Mesenchymal stem cell (in vitro differentiated cells and primary cell): ENCODE measurements at regions not wholly inside any gene's neighbourhood (a gene's known extent, or its start where the extent isn't known, plus 50 kb on each side); places are given as distances from the start of the nearest gene placed in this dataset.
A peak's percentile ranks its signal among the peaks of the same experiment; 100 is the strongest.

ENCODE experiments used
- DNase-seq: peaks from one replicate; pipeline ENCODE4 v3.0.0-alpha.2; 2013
- H2AFZ ChIP-seq: one replicate; pipeline ENCODE4 v1.6.1; 2013; ENCODE audit warnings: low read depth, mild to moderate bottlenecking, control low read depth, inconsistent platforms, low read length, moderate library complexity
- H2AK5ac ChIP-seq: 2 replicates; pipeline ENCODE4 v1.6.1; 2013; ENCODE audit warnings: low read length, moderate library complexity, mild to moderate bottlenecking, inconsistent platforms; ENCODE audit not compliant: severe bottlenecking
- H2BK120ac ChIP-seq: one replicate; pipeline ENCODE4 v1.6.1; 2013; ENCODE audit warnings: low read depth, mild to moderate bottlenecking, inconsistent platforms, low read length, moderate library complexity
- H2BK12ac ChIP-seq, 2 experiments: one replicate each; pipeline ENCODE4 v1.6.1; 2013; ENCODE audit warnings: inconsistent platforms in 2 of 2, low read length in 2 of 2, mild to moderate bottlenecking in 2 of 2, moderate library complexity in 2 of 2, control low read depth in 1 of 2
- H2BK15ac ChIP-seq: one replicate; pipeline ENCODE4 v1.6.1; 2013; ENCODE audit warnings: mild to moderate bottlenecking, low read depth, inconsistent platforms; ENCODE audit not compliant: poor library complexity, severe bottlenecking
- H2BK5ac ChIP-seq: 2 replicates; pipeline ENCODE4 v1.6.1; 2013; ENCODE audit warnings: low read depth, mild to moderate bottlenecking, low read length, control low read depth, inconsistent platforms; ENCODE audit not compliant: poor library complexity, severe bottlenecking
- H3K14ac ChIP-seq, 2 experiments: one replicate each; pipeline ENCODE4 v1.6.1; 2013; ENCODE audit warnings: inconsistent platforms in 2 of 2, low read length in 2 of 2, control low read depth in 1 of 2, mild to moderate bottlenecking in 1 of 2, moderate library complexity in 1 of 2
- H3K18ac ChIP-seq, 2 experiments: one replicate each; pipeline ENCODE4 v1.6.1; 2013; ENCODE audit warnings: inconsistent platforms in 2 of 2, low read length in 2 of 2, control low read depth in 1 of 2, low read depth in 1 of 2, mild to moderate bottlenecking in 1 of 2
- H3K23ac ChIP-seq, 2 experiments: one replicate each; pipeline ENCODE4 v1.6.1; 2013; ENCODE audit warnings: inconsistent platforms in 2 of 2, low read length in 2 of 2, mild to moderate bottlenecking in 2 of 2, moderate library complexity in 2 of 2, control low read depth in 1 of 2
- H3K27ac ChIP-seq: 2 replicates; pipeline ENCODE4 v1.5.1; 2013; ENCODE audit warnings: mild to moderate bottlenecking, moderate library complexity, low read length, control low read depth, inconsistent platforms; ENCODE audit not compliant: poor library complexity, severe bottlenecking
- H3K27me3 ChIP-seq, 2 experiments: 2 replicates each; pipeline versions ENCODE4 v1.6.1 to v1.7.0; 2013; ENCODE audit warnings: low read length in 2 of 2, mild to moderate bottlenecking in 2 of 2, moderate library complexity in 2 of 2, control low read depth in 1 of 2, inconsistent platforms in 1 of 2; ENCODE audit not compliant: control insufficient read depth in 1 of 2, insufficient read depth in 1 of 2
- H3K36me3 ChIP-seq, 2 experiments: 2 replicates each; pipeline versions ENCODE4 v1.6.1 to v1.7.0; 2013; ENCODE audit warnings: low read length in 2 of 2, control low read depth in 1 of 2, inconsistent platforms in 1 of 2, low read depth in 1 of 2, mild to moderate bottlenecking in 1 of 2; ENCODE audit not compliant: insufficient read depth in 2 of 2, control insufficient read depth in 1 of 2
- H3K4ac ChIP-seq, 2 experiments: one replicate each; pipeline ENCODE4 v1.6.1; 2013; ENCODE audit warnings: inconsistent platforms in 2 of 2, low read length in 2 of 2, mild to moderate bottlenecking in 2 of 2, moderate library complexity in 2 of 2, control low read depth in 1 of 2, low read depth in 1 of 2
- H3K4me1 ChIP-seq: 2 replicates; pipeline ENCODE4 v1.6.1; 2013; ENCODE audit warnings: low read depth, low read length, control low read depth; ENCODE audit not compliant: control insufficient read depth, insufficient read depth
- H3K4me2 ChIP-seq: 2 replicates; pipeline ENCODE4 v1.6.1; 2013; ENCODE audit warnings: low read length, mild to moderate bottlenecking, inconsistent platforms; ENCODE audit not compliant: poor library complexity, severe bottlenecking
- H3K4me3 ChIP-seq, 2 experiments: 2 replicates each; pipeline versions ENCODE4 v1.5.1 to v1.7.0; 2013; ENCODE audit warnings: low read length in 2 of 2, mild to moderate bottlenecking in 2 of 2, control low read depth in 1 of 2, low read depth in 1 of 2; ENCODE audit not compliant: insufficient read depth in 1 of 2
- H3K79me1 ChIP-seq: replicated peaks from 2 replicates; pipeline ENCODE4 v1.6.1; 2013; ENCODE audit warnings: mild to moderate bottlenecking, control low read depth, low read length, inconsistent platforms; ENCODE audit not compliant: poor library complexity, severe bottlenecking
- H3K9ac ChIP-seq: 2 replicates; pipeline ENCODE4 v1.7.0; 2013; ENCODE audit warnings: mild to moderate bottlenecking, low read length, moderate library complexity
- H3K9me3 ChIP-seq: 2 replicates; pipeline ENCODE4 v1.7.0; 2013; ENCODE audit warnings: mild to moderate bottlenecking, low read length; ENCODE audit not compliant: control insufficient read depth
- H4K8ac ChIP-seq: one replicate; pipeline ENCODE4 v1.6.1; 2013; ENCODE audit warnings: inconsistent platforms, mild to moderate bottlenecking, low read length, moderate library complexity
- H4K91ac ChIP-seq: one replicate; pipeline ENCODE4 v1.6.1; 2013; ENCODE audit warnings: mild to moderate bottlenecking, low read length, inconsistent platforms
- WGBS: methylation state at CpG from one replicate; pipeline ENCODE4 v1.1.7; 2013; ENCODE audit warnings: mixed read lengths; 5-methylcytosine and 5-hydroxymethylcytosine counted together

- Histone ChIP-seq H2AK5ac (no peak overlapping the region), H2BK15ac (no peak overlapping the region), H3K4me1 (peaks cover 2% of the 10 kb centered on the region), H2BK12ac (no peak overlapping the region), H3K14ac (no peak overlapping the region), H3K9me3 (no peaks in the 10 kb centered on the region), H3K4me2 (no peak overlapping the region), H3K79me1 (no peaks in the 10 kb centered on the region), H3K27ac (no peak overlapping the region), H4K91ac (no peak overlapping the region), H3K4me3 (no peak overlapping the region), H3K18ac (no peak overlapping the region), H4K8ac (no peak overlapping the region), H3K9ac (no peak overlapping the region), H3K23ac (no peak overlapping the region), H2BK120ac (no peak overlapping the region), H3K36me3 (no peaks in the 10 kb centered on the region), H3K27me3 (no peaks in the 10 kb centered on the region), H2AFZ (no peak overlapping the region), H3K4ac (no peak overlapping the region), H2BK5ac (no peak overlapping the region)
- WGBS: 30% methylated on average over 2 of the region's 2 CpGs
- no peak for DNase-seq
Observed at GRCh38 chr12:58804749-58805148, 115.6 kb downstream of the LRIG3 start.

GRCh38 chr12:58809064-58809607, 111.2 kb downstream of the LRIG3 start:
- H3K9me3 ChIP-seq: no peaks in the 10 kb centered on the region
- no peak overlapping the region for H3K4ac ChIP-seq
- H3K79me1 ChIP-seq: no peaks in the 10 kb centered on the region
- no peak overlapping the region for H3K27ac ChIP-seq
- H3K36me3 ChIP-seq: no peaks in the 10 kb centered on the region
- H3K14ac ChIP-seq: no peak overlapping the region
- no peak overlapping the region for H2AFZ ChIP-seq
- no peak overlapping the region for H2BK12ac ChIP-seq
- H3K18ac ChIP-seq: no peak overlapping the region
- no peak overlapping the region for H2AK5ac ChIP-seq
- H4K91ac ChIP-seq: no peak overlapping the region
- H3K4me2 ChIP-seq: no peak overlapping the region
- no peak overlapping the region for H3K4me3 ChIP-seq
- peaks cover 2% of the 10 kb centered on the region for H3K4me1 ChIP-seq
- H2BK15ac ChIP-seq: no peak overlapping the region
- WGBS: 56% methylated on average over 2 of the region's 4 CpGs
- peak; percentile 60 for DNase-seq
- no peak overlapping the region for H2BK120ac ChIP-seq
- H2BK5ac ChIP-seq: no peak overlapping the region
- no peak overlapping the region for H3K23ac ChIP-seq
- H3K9ac ChIP-seq: no peak overlapping the region
- no peak overlapping the region for H4K8ac ChIP-seq
- H3K27me3 ChIP-seq: no peaks in the 10 kb centered on the region

GRCh38 chr12:58811346-58811745, 109.0 kb downstream of the LRIG3 start:
- Histone ChIP-seq H4K8ac (no peak overlapping the region), H2BK120ac (no peak overlapping the region), H3K79me1 (no peaks in the 10 kb centered on the region), H3K4me3 (no peak overlapping the region), H3K14ac (no peak overlapping the region), H3K36me3 (no peaks in the 10 kb centered on the region), H3K9me3 (no peaks in the 10 kb centered on the region), H4K91ac (no peak overlapping the region), H2AFZ (no peak overlapping the region), H2BK15ac (no peak overlapping the region), H3K18ac (no peak overlapping the region), H3K23ac (no peak overlapping the region), H3K4ac (no peak overlapping the region), H3K4me1 (peaks cover 2% of the 10 kb centered on the region), H3K27ac (no peak overlapping the region), H2AK5ac (peak overlapping the region; percentile 48), H3K4me2 (no peak overlapping the region), H2BK5ac (no peak overlapping the region), H3K9ac (no peak overlapping the region), H3K27me3 (no peaks in the 10 kb centered on the region), H2BK12ac (no peak overlapping the region)
- no peak for DNase-seq
- 100% methylated on average over 1 of the region's 2 CpGs for WGBS

- no peak overlapping the region for H2BK15ac ChIP-seq
- no peak overlapping the region for H2AFZ ChIP-seq
- H3K23ac ChIP-seq: no peak overlapping the region
- no peaks in the 10 kb centered on the region for H3K9me3 ChIP-seq
- H4K91ac ChIP-seq: no peak overlapping the region
- no peak overlapping the region for H3K4me2 ChIP-seq
- no peak overlapping the region for H4K8ac ChIP-seq
- H2BK12ac ChIP-seq: no peak overlapping the region
- no peak overlapping the region for H2BK5ac ChIP-seq
- H3K4ac ChIP-seq: no peak overlapping the region
- H3K27me3 ChIP-seq: no peaks in the 10 kb centered on the region
- no peaks in the 10 kb centered on the region for H3K79me1 ChIP-seq
- no peak overlapping the region for H3K18ac ChIP-seq
- peaks cover 2% of the 10 kb centered on the region for H3K4me1 ChIP-seq
- H2BK120ac ChIP-seq: no peak overlapping the region
- no peak overlapping the region for H2AK5ac ChIP-seq
- DNase-seq: no peak
- H3K36me3 ChIP-seq: no peaks in the 10 kb centered on the region
- H3K27ac ChIP-seq: no peak overlapping the region
- no CpG with 5 or more reads among the region's 2 CpGs for WGBS
- H3K4me3 ChIP-seq: no peak overlapping the region
- no peak overlapping the region for H3K14ac ChIP-seq
- H3K9ac ChIP-seq: no peak overlapping the region
Observed at GRCh38 chr12:58812214-58812613, 108.1 kb downstream of the LRIG3 start.
